ENCODE measurements at regions not wholly inside any gene's neighbourhood (a gene's known extent, or its start where the extent isn't known, plus 50 kb on each side); places are given as distances from the start of the nearest gene placed in this dataset.

- DNase-seq (ENCODE audit: low spot score), result no peak
- POLR2A ChIA-PET, result no interaction called here
- Histone ChIP-seq H3K4me3 (replicated peaks in 1 of 3; ENCODE audit: insufficient read depth in 1 of 3, low read depth in 2 of 3, low read length in 3 of 3) (no peak overlapping the region), H3K9ac (ENCODE audit: insufficient read depth, low read depth, low read length) (no peak overlapping the region), H3K27me3 (ENCODE audit: control insufficient read depth in 1 of 2, insufficient read depth in 2 of 2, low read length in 2 of 2) (no peaks in the 10 kb centered on the region), H2AFZ (ENCODE audit: low read length) (no peak overlapping the region), H3K27ac (ENCODE audit: extremely low read length, insufficient read depth, low read length) (no peak overlapping the region), H3K4me2 (ENCODE audit: low read depth, low read length) (no peak overlapping the region), H3K79me2 (ENCODE audit: insufficient read depth, low read length) (no peaks in the 10 kb centered on the region), H3K36me3 (replicated peaks in 1 of 2; ENCODE audit: control insufficient read depth in 1 of 2, insufficient read depth in 2 of 2, low read length in 2 of 2) (no peaks in the 10 kb centered on the region), H3K4me1 (ENCODE audit: insufficient read depth, low read length) (no peaks in the 10 kb centered on the region), H3K9me3 (ENCODE audit: low read length) (no peaks in the 10 kb centered on the region), H4K20me1 (ENCODE audit: insufficient read depth, low read length) (no peaks in the 10 kb centered on the region)
- 0% methylated on average over 3 of the region's 3 CpGs for WGBS (ENCODE audit: low lambda C conversion rate)
- FAIRE-seq, result no peak
- CTCF ChIA-PET (ENCODE audit: low intra/inter-chr PET ratio, low total read pairs), result no interaction called here
- TF ChIP-seq MIER2 (CRISPR knock-in tag; IDR thresholded peaks at IDR 0.05), result no peak
- TF ChIP-seq NFE2L1 (CRISPR knock-in tag; IDR thresholded peaks at IDR 0.05; ENCODE audit: borderline replicate concordance), result no peak
- no peak for TF ChIP-seq PAXIP1 (CRISPR knock-in tag; conservative IDR thresholded peaks at IDR 0.05)
- TF ChIP-seq NFKB2 (CRISPR knock-in tag; IDR thresholded peaks at IDR 0.05; ENCODE audit: borderline replicate concordance), result no peak
- TF ChIP-seq ZNF652 (CRISPR knock-in tag; IDR thresholded peaks at IDR 0.05; ENCODE audit: borderline replicate concordance, low read depth), result no peak
- TF ChIP-seq ZNF644 (CRISPR knock-in tag; IDR thresholded peaks at IDR 0.05; ENCODE audit: low read depth), result no peak
- no peak for TF ChIP-seq PCBP1 (IDR thresholded peaks at IDR 0.05; ENCODE audit: borderline replicate concordance, low read depth, low read length)
- no peak for TF ChIP-seq ZNF460 (CRISPR knock-in tag; IDR thresholded peaks at IDR 0.05; ENCODE audit: borderline replicate concordance)
- TF ChIP-seq CTCF (CRISPR knock-in tag; IDR thresholded peaks at IDR 0.05), result no peak
- TF ChIP-seq ZNF124 (CRISPR knock-in tag; IDR thresholded peaks at IDR 0.05), result no peak
- TF ChIP-seq ZNF556 (CRISPR knock-in tag; IDR thresholded peaks at IDR 0.05; ENCODE audit: borderline replicate concordance), result no peak
- no peak for ATAC-seq
- in situ Hi-C loops (cut with HindIII; ENCODE audit: extremely low pct_ligation_motif_present, low pct_unique_long_range_greater_than_20kb) (no loop called here), intact Hi-C loops (cut with micrococcal nuclease; ENCODE audit: unreplicated experiment) (loop anchor here (5.0 kb wide), 1 partner anchor 482 kb away; no protein-coding TSS in a partner anchor)
- no TSS peak for BruUV-seq (replicated peaks)
These were observed 375.1 kb downstream of the HACE1 start for GRCh38 chr6:104484626-104485025.

All from HepG2 (cell line).